SK-N-SH (cell line): ENCODE measurements at regions not wholly inside any gene's neighbourhood (a gene's known extent, or its start where the extent isn't known, plus 50 kb on each side); places are given as distances from the start of the nearest gene placed in this dataset.

Experiments used
- CTCF ChIA-PET: fragments of 300-600, 350-600 bp; formaldehyde crosslinking; extraction: SDS; loops from one replicate; lab custom pipeline; 2021; lab: Yijun Ruan, JAX
- POLR2A ChIA-PET: fragments of 350-600 bp; sonication (Branson Sonifier 250); formaldehyde crosslinking; extraction: SDS; loops from one replicate; lab custom pipeline; 2020; ENCODE audit warnings: antibody characterized with exemption, inconsistent platforms; lab: Yijun Ruan, JAX
- DNase-seq: peaks from one replicate; pipeline ENCODE4 v3.0.0; 2012
- H2AFZ ChIP-seq: fragments of 200-600 bp; sonication (generic); 2 replicates; pipeline ENCODE4 v1.8.1; 2016; ENCODE audit warnings: antibody characterized with exemption, mild to moderate bottlenecking, low read depth
- H3F3A ChIP-seq: fragments of 200-600 bp; sonication (generic); replicated peaks from 2 replicates; pipeline ENCODE3; 2016; ENCODE audit warnings: antibody characterized with exemption, mild to moderate bottlenecking; ENCODE audit not compliant: insufficient read depth
- H3K27ac ChIP-seq, 2 experiments: fragments of 200-500 bp in 1 of 2; fragments of 200-600 bp in 1 of 2; sonication (Bioruptor generic) in 1 of 2; sonication (generic), shearing (Covaris generic) in 1 of 2; 2 replicates each; pipeline versions ENCODE4 v1.5.1 to v1.6.1; 2014 to 2016; ENCODE audit warnings: low read depth in 2 of 2, inconsistent platforms in 1 of 2, low read length in 1 of 2, mild to moderate bottlenecking in 1 of 2, mixed read lengths in 1 of 2
- H3K27me3 ChIP-seq: fragments of 200-600 bp; sonication (generic), shearing (Covaris generic); 2 replicates; pipeline ENCODE4 v1.6.1; 2016; ENCODE audit warnings: mixed run types; ENCODE audit not compliant: insufficient read depth
- H3K36me3 ChIP-seq, 2 experiments: fragments of 200-500 bp in 1 of 2; fragments of 200-600 bp in 1 of 2; sonication (Bioruptor generic) in 1 of 2; sonication (generic) in 1 of 2; replicated peaks in 1 of 2; 2 replicates each; pipeline versions ENCODE3 to v1.5.1; 2014 to 2016; ENCODE audit warnings: low read length in 1 of 2, mild to moderate bottlenecking in 1 of 2; ENCODE audit not compliant: insufficient read depth in 2 of 2, control insufficient read depth in 1 of 2
- H3K4me1 ChIP-seq, 2 experiments: fragments of 200-500 bp in 1 of 2; fragments of 200-600 bp in 1 of 2; sonication (Bioruptor generic) in 1 of 2; sonication (generic), shearing (Covaris generic) in 1 of 2; 2 replicates each; pipeline versions ENCODE4 v1.5.1 to v1.6.1; 2014 to 2016; ENCODE audit warnings: low read depth in 1 of 2, low read length in 1 of 2, mixed run types in 1 of 2; ENCODE audit not compliant: insufficient read depth in 2 of 2, control insufficient read depth in 1 of 2
- H3K4me2 ChIP-seq: fragments of 200-600 bp; sonication (generic), shearing (Covaris generic); 2 replicates; pipeline ENCODE4 v1.6.1; 2017; ENCODE audit warnings: mixed run types
- H3K4me3 ChIP-seq, 2 experiments: fragments of 200-500 bp in 1 of 2; fragments of 200-600 bp in 1 of 2; sonication (Bioruptor generic) in 1 of 2; sonication (generic), shearing (Covaris generic) in 1 of 2; 2 replicates each; pipeline versions ENCODE4 v1.5.1 to v1.8.1; 2014 to 2016; ENCODE audit warnings: low read depth in 2 of 2, inconsistent platforms in 1 of 2, low read length in 1 of 2, mild to moderate bottlenecking in 1 of 2, mixed read lengths in 1 of 2, moderate library complexity in 1 of 2
- H3K79me2 ChIP-seq: fragments of 200-600 bp; sonication (generic); 2 replicates; pipeline ENCODE4 v1.8.1; 2017; ENCODE audit warnings: mild to moderate bottlenecking; ENCODE audit not compliant: insufficient read depth
- H3K9ac ChIP-seq: fragments of 200-600 bp; sonication (generic); 2 replicates; pipeline ENCODE4 v1.6.1; 2017; ENCODE audit warnings: mixed run types
- H3K9me2 ChIP-seq: fragments of 200-600 bp; sonication (generic); 2 replicates; pipeline ENCODE4 v1.6.1; 2017; ENCODE audit warnings: mixed run types
- H3K9me3 ChIP-seq: fragments of 200-600 bp; sonication (generic); 2 replicates; pipeline ENCODE4 v1.6.1; 2017; ENCODE audit warnings: mixed run types, mild to moderate bottlenecking, moderate library complexity
- H4K20me1 ChIP-seq: fragments of 200-600 bp; sonication (generic); 2 replicates; pipeline ENCODE4 v1.6.1; 2017; ENCODE audit warnings: mild to moderate bottlenecking, mixed run types; ENCODE audit not compliant: insufficient read depth
- ELF1 ChIP-seq: IDR thresholded peaks from 2 replicates; pipeline ENCODE4 v1.4.0; 2012
- EP300 ChIP-seq, 2 experiments: IDR thresholded peaks; 2 replicates each; pipeline versions ENCODE4 v1.4.0 to v1.6.1; 2012; ENCODE audit warnings: borderline replicate concordance in 1 of 2, low read depth in 1 of 2, low read length in 1 of 2
- FOXJ3 ChIP-seq: sonication (generic); formaldehyde crosslinking; IDR thresholded peaks from 2 replicates; pipeline ENCODE4 v1.5.1; 2020; ENCODE audit warnings: mild to moderate bottlenecking, missing genetic modification reagents
- FOXM1 ChIP-seq: IDR thresholded peaks from 2 replicates; pipeline ENCODE4 v1.4.0; 2012; ENCODE audit warnings: low read depth, mild to moderate bottlenecking
- MXI1 ChIP-seq: IDR thresholded peaks from 2 replicates; pipeline ENCODE4 v1.6.1; 2012; ENCODE audit warnings: mild to moderate bottlenecking, low read depth, low read length, improper control_type of control experiment
- NFIC ChIP-seq: IDR thresholded peaks from 2 replicates; pipeline ENCODE4 v1.4.0; 2012; ENCODE audit warnings: borderline replicate concordance
- POLR2AphosphoS5 ChIP-seq: IDR thresholded peaks from 2 replicates; pipeline ENCODE4 v1.6.1; 2012; ENCODE audit warnings: low read depth, low read length
- RAD21 ChIP-seq: IDR thresholded peaks from 2 replicates; pipeline ENCODE4 v1.6.1; 2012; ENCODE audit warnings: mild to moderate bottlenecking, low read length
- RFX5 ChIP-seq: IDR thresholded peaks from 2 replicates; pipeline ENCODE4 v1.6.1; 2012; ENCODE audit warnings: mild to moderate bottlenecking, improper control_type of control experiment, low read length
- RXRA ChIP-seq: IDR thresholded peaks from 2 replicates; pipeline ENCODE4 v1.4.0; 2012; ENCODE audit warnings: low read depth, mild to moderate bottlenecking, borderline replicate concordance
- SIN3A ChIP-seq: IDR thresholded peaks from 2 replicates; pipeline ENCODE4 v1.6.1; 2012; ENCODE audit warnings: low read depth, mild to moderate bottlenecking, low read length, moderate library complexity, borderline replicate concordance
- TAF1 ChIP-seq: IDR thresholded peaks from 2 replicates; pipeline ENCODE4 v1.6.1; 2012; ENCODE audit warnings: low read depth, mild to moderate bottlenecking, low read length, moderate library complexity, borderline replicate concordance
- TEAD4 ChIP-seq: IDR thresholded peaks from 2 replicates; pipeline ENCODE4 v1.4.0; 2012; ENCODE audit warnings: mild to moderate bottlenecking, borderline replicate concordance; ENCODE audit not compliant: insufficient read depth
- YY1 ChIP-seq: IDR thresholded peaks from 2 replicates; pipeline ENCODE4 v1.4.0; 2012; ENCODE audit warnings: low read depth, mild to moderate bottlenecking
- WGBS: methylation state at CpG from one replicate; pipeline ENCODE4 v1.1.6; 2017; ENCODE audit warnings: low lambda C conversion rate; 5-methylcytosine and 5-hydroxymethylcytosine counted together
- TF ChIP-seq, protein P1 (sequence below): fragments of 200-600 bp; sonication (generic); IDR thresholded peaks from 2 replicates; pipeline ENCODE4 v1.6.1; 2017; ENCODE audit warnings: antibody characterized with exemption, mild to moderate bottlenecking, moderate library complexity
- TF ChIP-seq, protein P2 (sequence below): IDR thresholded peaks from 2 replicates; pipeline ENCODE4 v1.6.1; 2012; ENCODE audit warnings: mild to moderate bottlenecking, low read depth, low read length, moderate library complexity
- TF ChIP-seq, protein P3 (sequence below): fragments of 150-350 bp; IDR thresholded peaks from 2 replicates; pipeline ENCODE4 v1.6.1; 2017; ENCODE audit warnings: antibody characterized with exemption, low read length, low read depth, borderline replicate concordance
- TF ChIP-seq, protein P4 (sequence below): IDR thresholded peaks from 2 replicates; pipeline ENCODE4 v1.4.0; 2012; ENCODE audit warnings: low read depth
- TF ChIP-seq, protein P5 (sequence below): IDR thresholded peaks from 2 replicates; pipeline ENCODE4 v1.4.0; 2012; ENCODE audit warnings: low read depth, borderline replicate concordance

DNA sequence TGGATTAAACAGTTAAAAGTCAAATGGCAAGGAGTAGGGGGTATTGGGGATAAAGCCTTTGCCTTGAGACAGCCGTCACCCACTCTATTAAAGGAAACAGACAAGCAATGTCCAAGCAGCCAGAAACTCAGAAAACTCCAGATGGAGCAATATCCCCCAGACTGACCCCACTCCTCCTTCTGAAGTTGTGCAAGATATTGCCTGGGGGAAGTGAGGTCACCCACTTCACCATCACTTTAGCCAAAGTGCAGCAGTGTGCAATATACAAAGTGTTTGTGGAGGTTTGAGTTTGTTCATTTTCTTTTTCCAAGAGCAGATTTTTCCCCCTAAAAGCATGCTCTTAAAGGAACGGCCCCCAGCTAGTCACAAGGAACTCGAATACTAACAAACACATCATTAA lies 125.1 kb downstream of the ETS2 start:
- no peak for DNase-seq
- Histone ChIP-seq H4K20me1 (no peaks in the 10 kb centered on the region), H3K36me3 (no peaks in the 10 kb centered on the region), H3K4me3 (no peak overlapping the region), H3K79me2 (no peaks in the 10 kb centered on the region), H3K27me3 (no peaks in the 10 kb centered on the region), H3K9me2 (no peaks in the 10 kb centered on the region), H3K4me1 (peaks cover 0 to 7% of the 10 kb centered on the region in 2 experiments; a peak in 3 of 4 replicates), H3K9ac (no peak overlapping the region), H2AFZ (no peak overlapping the region), H3K4me2 (no peak overlapping the region), H3K27ac (no peak overlapping the region), H3K9me3 (no peaks in the 10 kb centered on the region), H3F3A (no peaks in the 10 kb centered on the region)
- WGBS = 61% methylated on average over 3 of the region's 3 CpGs
- no peak for TF ChIP-seq NFIC
- TF ChIP-seq, protein P1, sequence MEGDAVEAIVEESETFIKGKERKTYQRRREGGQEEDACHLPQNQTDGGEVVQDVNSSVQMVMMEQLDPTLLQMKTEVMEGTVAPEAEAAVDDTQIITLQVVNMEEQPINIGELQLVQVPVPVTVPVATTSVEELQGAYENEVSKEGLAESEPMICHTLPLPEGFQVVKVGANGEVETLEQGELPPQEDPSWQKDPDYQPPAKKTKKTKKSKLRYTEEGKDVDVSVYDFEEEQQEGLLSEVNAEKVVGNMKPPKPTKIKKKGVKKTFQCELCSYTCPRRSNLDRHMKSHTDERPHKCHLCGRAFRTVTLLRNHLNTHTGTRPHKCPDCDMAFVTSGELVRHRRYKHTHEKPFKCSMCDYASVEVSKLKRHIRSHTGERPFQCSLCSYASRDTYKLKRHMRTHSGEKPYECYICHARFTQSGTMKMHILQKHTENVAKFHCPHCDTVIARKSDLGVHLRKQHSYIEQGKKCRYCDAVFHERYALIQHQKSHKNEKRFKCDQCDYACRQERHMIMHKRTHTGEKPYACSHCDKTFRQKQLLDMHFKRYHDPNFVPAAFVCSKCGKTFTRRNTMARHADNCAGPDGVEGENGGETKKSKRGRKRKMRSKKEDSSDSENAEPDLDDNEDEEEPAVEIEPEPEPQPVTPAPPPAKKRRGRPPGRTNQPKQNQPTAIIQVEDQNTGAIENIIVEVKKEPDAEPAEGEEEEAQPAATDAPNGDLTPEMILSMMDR = no peak
- TF ChIP-seq POLR2AphosphoS5 = no peak
- no peak for TF ChIP-seq YY1
- no peak for TF ChIP-seq SIN3A
- no peak for TF ChIP-seq FOXJ3 (CRISPR knock-in tag)
- TF ChIP-seq RXRA = no peak
- no peak for TF ChIP-seq RAD21
- no peak for TF ChIP-seq TEAD4
- no peak for TF ChIP-seq EP300 (IDR thresholded peaks at IDR 0.05; ENCODE audit: borderline replicate concordance in 1 of 2, low read depth in 1 of 2, low read length in 1 of 2)
- TF ChIP-seq RFX5 = no peak
- TF ChIP-seq, protein P2, sequence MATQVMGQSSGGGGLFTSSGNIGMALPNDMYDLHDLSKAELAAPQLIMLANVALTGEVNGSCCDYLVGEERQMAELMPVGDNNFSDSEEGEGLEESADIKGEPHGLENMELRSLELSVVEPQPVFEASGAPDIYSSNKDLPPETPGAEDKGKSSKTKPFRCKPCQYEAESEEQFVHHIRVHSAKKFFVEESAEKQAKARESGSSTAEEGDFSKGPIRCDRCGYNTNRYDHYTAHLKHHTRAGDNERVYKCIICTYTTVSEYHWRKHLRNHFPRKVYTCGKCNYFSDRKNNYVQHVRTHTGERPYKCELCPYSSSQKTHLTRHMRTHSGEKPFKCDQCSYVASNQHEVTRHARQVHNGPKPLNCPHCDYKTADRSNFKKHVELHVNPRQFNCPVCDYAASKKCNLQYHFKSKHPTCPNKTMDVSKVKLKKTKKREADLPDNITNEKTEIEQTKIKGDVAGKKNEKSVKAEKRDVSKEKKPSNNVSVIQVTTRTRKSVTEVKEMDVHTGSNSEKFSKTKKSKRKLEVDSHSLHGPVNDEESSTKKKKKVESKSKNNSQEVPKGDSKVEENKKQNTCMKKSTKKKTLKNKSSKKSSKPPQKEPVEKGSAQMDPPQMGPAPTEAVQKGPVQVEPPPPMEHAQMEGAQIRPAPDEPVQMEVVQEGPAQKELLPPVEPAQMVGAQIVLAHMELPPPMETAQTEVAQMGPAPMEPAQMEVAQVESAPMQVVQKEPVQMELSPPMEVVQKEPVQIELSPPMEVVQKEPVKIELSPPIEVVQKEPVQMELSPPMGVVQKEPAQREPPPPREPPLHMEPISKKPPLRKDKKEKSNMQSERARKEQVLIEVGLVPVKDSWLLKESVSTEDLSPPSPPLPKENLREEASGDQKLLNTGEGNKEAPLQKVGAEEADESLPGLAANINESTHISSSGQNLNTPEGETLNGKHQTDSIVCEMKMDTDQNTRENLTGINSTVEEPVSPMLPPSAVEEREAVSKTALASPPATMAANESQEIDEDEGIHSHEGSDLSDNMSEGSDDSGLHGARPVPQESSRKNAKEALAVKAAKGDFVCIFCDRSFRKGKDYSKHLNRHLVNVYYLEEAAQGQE = no peak
- TF ChIP-seq TAF1 = no peak
- TF ChIP-seq, protein P3, sequence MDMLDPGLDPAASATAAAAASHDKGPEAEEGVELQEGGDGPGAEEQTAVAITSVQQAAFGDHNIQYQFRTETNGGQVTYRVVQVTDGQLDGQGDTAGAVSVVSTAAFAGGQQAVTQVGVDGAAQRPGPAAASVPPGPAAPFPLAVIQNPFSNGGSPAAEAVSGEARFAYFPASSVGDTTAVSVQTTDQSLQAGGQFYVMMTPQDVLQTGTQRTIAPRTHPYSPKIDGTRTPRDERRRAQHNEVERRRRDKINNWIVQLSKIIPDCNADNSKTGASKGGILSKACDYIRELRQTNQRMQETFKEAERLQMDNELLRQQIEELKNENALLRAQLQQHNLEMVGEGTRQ = no peak
- TF ChIP-seq FOXM1 = no peak
- TF ChIP-seq, protein P4, sequence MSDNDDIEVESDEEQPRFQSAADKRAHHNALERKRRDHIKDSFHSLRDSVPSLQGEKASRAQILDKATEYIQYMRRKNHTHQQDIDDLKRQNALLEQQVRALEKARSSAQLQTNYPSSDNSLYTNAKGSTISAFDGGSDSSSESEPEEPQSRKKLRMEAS = no peak
- no peak for TF ChIP-seq ELF1
- TF ChIP-seq, protein P5, sequence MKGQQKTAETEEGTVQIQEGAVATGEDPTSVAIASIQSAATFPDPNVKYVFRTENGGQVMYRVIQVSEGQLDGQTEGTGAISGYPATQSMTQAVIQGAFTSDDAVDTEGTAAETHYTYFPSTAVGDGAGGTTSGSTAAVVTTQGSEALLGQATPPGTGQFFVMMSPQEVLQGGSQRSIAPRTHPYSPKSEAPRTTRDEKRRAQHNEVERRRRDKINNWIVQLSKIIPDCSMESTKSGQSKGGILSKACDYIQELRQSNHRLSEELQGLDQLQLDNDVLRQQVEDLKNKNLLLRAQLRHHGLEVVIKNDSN = no peak
- no peak for TF ChIP-seq MXI1
- ChIA-PET CTCF (no interaction called here), POLR2A (no interaction called here)
